Osteoblast (primary cell): ENCODE measurements at regions not wholly inside any gene's neighbourhood (a gene's known extent, or its start where the extent isn't known, plus 50 kb on each side); places are given as distances from the start of the nearest gene placed in this dataset.

ENCODE experiments used
- DNase-seq: peaks from one replicate; pipeline ENCODE4 v3.0.0; 2011; ENCODE audit warnings: low spot score, mixed read lengths; ENCODE audit not compliant: insufficient read length; ENCODE audit errors: missing footprints
- H2AFZ ChIP-seq: 2 replicates; pipeline ENCODE4 v1.6.0; 2011; ENCODE audit warnings: mild to moderate bottlenecking, low read length
- H3K27ac ChIP-seq: 2 replicates; pipeline ENCODE4 v1.5.1; 2011; ENCODE audit warnings: mild to moderate bottlenecking, low read depth, low read length, moderate library complexity
- H3K27me3 ChIP-seq: 2 replicates; pipeline ENCODE4 v1.6.0; 2012; ENCODE audit warnings: mild to moderate bottlenecking, control low read depth, inconsistent platforms, low read length, moderate library complexity; ENCODE audit not compliant: insufficient read depth
- H3K36me3 ChIP-seq: 2 replicates; pipeline ENCODE4 v1.5.1; 2011; ENCODE audit warnings: mild to moderate bottlenecking, low read length, control low read depth, moderate library complexity; ENCODE audit not compliant: insufficient read depth
- H3K4me1 ChIP-seq: 2 replicates; pipeline ENCODE4 v1.5.1; 2011; ENCODE audit warnings: mild to moderate bottlenecking, low read length, control low read depth, moderate library complexity; ENCODE audit not compliant: insufficient read depth
- H3K4me2 ChIP-seq: 2 replicates; pipeline ENCODE4 v1.6.0; 2011; ENCODE audit warnings: mild to moderate bottlenecking, low read length; ENCODE audit not compliant: insufficient read depth
- H3K4me3 ChIP-seq: fragments of 200-600 bp; sonication (generic); 3 replicates; pipeline ENCODE4 v1.5.1; 2012; ENCODE audit warnings: mild to moderate bottlenecking, low read length, inconsistent platforms; ENCODE audit not compliant: insufficient read depth
- H3K79me2 ChIP-seq: 2 replicates; pipeline ENCODE4 v1.6.0; 2012; ENCODE audit warnings: mild to moderate bottlenecking, low read length, control low read depth, inconsistent platforms; ENCODE audit not compliant: insufficient read depth
- H3K9me3 ChIP-seq: 2 replicates; pipeline ENCODE4 v1.5.1; 2011; ENCODE audit warnings: low read depth, low read length, control low read depth
- H4K20me1 ChIP-seq: 2 replicates; pipeline ENCODE4 v1.6.0; 2012; ENCODE audit warnings: mild to moderate bottlenecking, low read length, control low read depth; ENCODE audit not compliant: insufficient read depth
- TF ChIP-seq, protein P1 (sequence below): IDR thresholded peaks from 2 replicates; pipeline ENCODE4 v1.5.1; 2011; ENCODE audit warnings: mild to moderate bottlenecking, low read depth, low read length, moderate library complexity; ENCODE audit errors: extremely low read depth

DNA sequence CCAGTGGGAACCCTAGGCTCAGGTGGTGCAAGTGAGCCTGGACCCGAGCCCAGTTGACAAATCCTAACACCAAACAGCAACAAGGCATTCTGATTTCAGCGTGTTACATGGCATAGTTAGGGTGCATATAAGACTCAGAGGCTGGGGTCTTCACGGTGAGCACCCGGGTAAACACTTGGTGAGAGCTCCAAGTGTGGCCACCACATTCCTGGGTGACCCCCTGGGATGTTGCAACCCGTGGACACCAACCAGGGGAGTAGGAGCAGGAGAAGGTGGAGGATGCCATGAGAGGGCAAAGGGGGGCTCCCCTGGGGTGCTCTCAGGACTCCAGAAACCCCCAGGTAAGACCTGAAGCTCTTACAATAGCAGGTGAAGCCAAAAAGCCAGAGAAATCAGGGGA, 69.9 kb upstream of the CDH5 start:
- TF ChIP-seq, protein P1, sequence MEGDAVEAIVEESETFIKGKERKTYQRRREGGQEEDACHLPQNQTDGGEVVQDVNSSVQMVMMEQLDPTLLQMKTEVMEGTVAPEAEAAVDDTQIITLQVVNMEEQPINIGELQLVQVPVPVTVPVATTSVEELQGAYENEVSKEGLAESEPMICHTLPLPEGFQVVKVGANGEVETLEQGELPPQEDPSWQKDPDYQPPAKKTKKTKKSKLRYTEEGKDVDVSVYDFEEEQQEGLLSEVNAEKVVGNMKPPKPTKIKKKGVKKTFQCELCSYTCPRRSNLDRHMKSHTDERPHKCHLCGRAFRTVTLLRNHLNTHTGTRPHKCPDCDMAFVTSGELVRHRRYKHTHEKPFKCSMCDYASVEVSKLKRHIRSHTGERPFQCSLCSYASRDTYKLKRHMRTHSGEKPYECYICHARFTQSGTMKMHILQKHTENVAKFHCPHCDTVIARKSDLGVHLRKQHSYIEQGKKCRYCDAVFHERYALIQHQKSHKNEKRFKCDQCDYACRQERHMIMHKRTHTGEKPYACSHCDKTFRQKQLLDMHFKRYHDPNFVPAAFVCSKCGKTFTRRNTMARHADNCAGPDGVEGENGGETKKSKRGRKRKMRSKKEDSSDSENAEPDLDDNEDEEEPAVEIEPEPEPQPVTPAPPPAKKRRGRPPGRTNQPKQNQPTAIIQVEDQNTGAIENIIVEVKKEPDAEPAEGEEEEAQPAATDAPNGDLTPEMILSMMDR, result no peak
- no peak overlapping the region for H3K4me3 ChIP-seq
- no peak overlapping the region for H3K4me2 ChIP-seq
- peaks cover 19% of the 10 kb centered on the region for H3K27me3 ChIP-seq
- no peaks in the 10 kb centered on the region for H3K9me3 ChIP-seq
- peak; percentile 41 for DNase-seq
- H3K4me1 ChIP-seq, result no peaks in the 10 kb centered on the region
- no peak overlapping the region for H3K27ac ChIP-seq
- H4K20me1 ChIP-seq, result no peaks in the 10 kb centered on the region
- no peaks in the 10 kb centered on the region for H3K79me2 ChIP-seq
- H2AFZ ChIP-seq, result no peak overlapping the region
- H3K36me3 ChIP-seq, result no peaks in the 10 kb centered on the region

DNA sequence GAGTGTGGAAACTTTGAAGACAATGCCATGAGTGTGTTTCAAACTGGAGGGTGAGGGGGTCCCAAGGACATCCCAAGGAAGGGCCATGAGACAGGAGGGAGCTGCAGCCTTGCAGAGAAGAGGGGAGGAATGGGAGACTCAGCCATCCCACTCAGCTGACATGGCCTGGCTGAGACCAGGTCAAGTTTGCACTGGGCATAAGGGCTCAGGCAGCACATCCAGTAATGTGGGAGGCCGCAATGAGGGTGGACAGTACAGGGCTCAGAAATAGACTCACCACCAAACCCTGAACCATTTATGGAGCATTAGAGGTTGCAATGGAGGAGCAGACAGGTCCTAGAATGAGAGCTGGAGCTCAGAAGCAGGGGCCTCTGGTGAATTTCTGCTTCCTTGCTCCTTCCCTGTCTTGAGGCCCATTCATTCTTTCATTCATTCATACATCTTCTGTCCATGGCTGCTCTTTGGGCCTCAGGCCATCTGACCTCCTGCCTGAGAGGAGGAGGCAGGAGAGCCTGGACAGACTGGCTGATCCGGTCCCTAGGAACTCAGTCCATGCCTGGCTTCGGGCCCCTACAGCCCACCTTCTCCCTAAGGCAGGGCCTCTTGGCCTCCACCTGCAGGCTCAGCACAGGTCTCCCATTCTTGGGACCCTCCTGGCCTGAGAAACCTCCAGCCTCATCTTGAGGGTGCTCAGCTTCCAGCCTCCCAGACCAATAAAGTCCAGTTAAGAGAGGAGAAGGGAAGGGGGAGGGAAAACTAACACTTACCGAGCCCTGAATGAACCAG, 70.5 kb upstream of the CDH5 start:
- Histone ChIP-seq H3K27me3 (peaks cover 19% of the 10 kb centered on the region), H3K4me2 (no peak overlapping the region), H3K27ac (no peak overlapping the region), H3K9me3 (no peaks in the 10 kb centered on the region), H3K4me3 (no peak overlapping the region), H3K4me1 (no peaks in the 10 kb centered on the region), H4K20me1 (no peaks in the 10 kb centered on the region), H2AFZ (no peak overlapping the region), H3K36me3 (no peaks in the 10 kb centered on the region), H3K79me2 (no peaks in the 10 kb centered on the region)
- DNase-seq, result peak; percentile 47
- TF ChIP-seq, protein P1, result no peak

DNA sequence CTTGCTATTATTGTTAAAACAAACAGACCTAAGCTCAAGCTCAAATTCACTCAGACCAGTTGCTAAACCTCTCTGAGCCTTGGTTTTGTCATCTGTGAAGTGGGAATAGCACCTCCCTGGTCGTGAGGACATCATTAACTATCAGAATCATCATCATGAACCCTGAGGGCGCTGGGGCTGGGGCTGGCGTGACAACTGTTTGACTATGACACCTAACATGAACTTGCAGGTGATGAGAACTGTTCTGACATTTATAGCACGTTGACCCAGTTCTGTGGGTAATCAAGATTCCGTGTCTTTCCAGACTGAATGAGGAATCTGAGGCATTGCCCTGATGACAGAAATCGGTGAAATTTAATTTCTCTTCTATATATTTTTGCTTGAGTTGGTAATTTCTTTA, 71.3 kb upstream of the CDH5 start:
- no peaks in the 10 kb centered on the region for H3K79me2 ChIP-seq
- no peak overlapping the region for H3K4me3 ChIP-seq
- H3K4me1 ChIP-seq, result no peaks in the 10 kb centered on the region
- H3K36me3 ChIP-seq, result no peaks in the 10 kb centered on the region
- H3K27ac ChIP-seq, result no peak overlapping the region
- H3K4me2 ChIP-seq, result no peak overlapping the region
- TF ChIP-seq, protein P1, result no peak
- H2AFZ ChIP-seq, result no peak overlapping the region
- H3K27me3 ChIP-seq, result peaks cover 19% of the 10 kb centered on the region
- no peaks in the 10 kb centered on the region for H4K20me1 ChIP-seq
- no peak for DNase-seq
- H3K9me3 ChIP-seq, result no peaks in the 10 kb centered on the region

DNA sequence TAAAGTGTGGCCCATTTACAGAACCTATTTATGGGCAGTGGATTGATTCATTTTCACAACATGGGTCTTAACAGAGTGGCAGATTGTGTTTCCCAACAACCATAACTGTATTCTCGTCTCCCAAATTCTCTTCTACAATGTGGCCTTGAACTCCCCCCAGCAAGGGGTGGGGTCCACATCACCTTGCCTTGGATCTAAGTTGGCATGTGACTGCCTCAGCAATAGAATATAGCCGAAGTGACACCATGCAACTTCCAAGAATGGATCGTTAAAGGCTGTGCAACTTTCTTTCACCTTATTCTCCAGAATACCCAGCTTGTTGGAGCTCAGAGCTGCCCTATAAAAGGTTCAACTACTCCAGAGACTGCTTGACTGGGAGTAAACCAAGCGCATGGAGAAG, 72.0 kb upstream of the CDH5 start:
- Histone ChIP-seq H3K36me3 (no peaks in the 10 kb centered on the region), H3K27me3 (peaks cover 19% of the 10 kb centered on the region), H3K27ac (no peak overlapping the region), H3K79me2 (no peaks in the 10 kb centered on the region), H4K20me1 (no peaks in the 10 kb centered on the region), H2AFZ (no peak overlapping the region), H3K4me3 (no peak overlapping the region), H3K4me2 (no peak overlapping the region), H3K9me3 (no peaks in the 10 kb centered on the region), H3K4me1 (no peaks in the 10 kb centered on the region)
- no peak for DNase-seq
- TF ChIP-seq, protein P1, result no peak
